ENCODE measurements at regions not wholly inside any gene's neighbourhood (a gene's known extent, or its start where the extent isn't known, plus 50 kb on each side); places are given as distances from the start of the nearest gene placed in this dataset.

GRCh38 chr6:150511313-150511712 is 88.4 kb upstream of the PLEKHG1 start:
- no peak for TF ChIP-seq YY1 (IDR thresholded peaks at IDR 0.05; ENCODE audit: low read depth)
- no peak for TF ChIP-seq USF1 (IDR thresholded peaks at IDR 0.05)
- TF ChIP-seq TCF12 (IDR thresholded peaks at IDR 0.05; ENCODE audit: low read depth), result no peak
- no peak for TF ChIP-seq TEAD4 (IDR thresholded peaks at IDR 0.05)
- no peak for TF ChIP-seq EP300 (IDR thresholded peaks at IDR 0.05; ENCODE audit: borderline replicate concordance)
- no peak for TF ChIP-seq TAF1 (IDR thresholded peaks at IDR 0.05; ENCODE audit: low read depth)
- no peak for TF ChIP-seq ZBTB7A (IDR thresholded peaks at IDR 0.05; ENCODE audit: low read depth)
- TF ChIP-seq NFIC (IDR thresholded peaks at IDR 0.05), result no peak
- no peak for TF ChIP-seq FOXM1 (IDR thresholded peaks at IDR 0.05; ENCODE audit: borderline replicate concordance, low read depth)
- TF ChIP-seq MAX (IDR thresholded peaks at IDR 0.05), result no peak
- TF ChIP-seq CEBPB (IDR thresholded peaks at IDR 0.05), result no peak
- TF ChIP-seq, protein P1, sequence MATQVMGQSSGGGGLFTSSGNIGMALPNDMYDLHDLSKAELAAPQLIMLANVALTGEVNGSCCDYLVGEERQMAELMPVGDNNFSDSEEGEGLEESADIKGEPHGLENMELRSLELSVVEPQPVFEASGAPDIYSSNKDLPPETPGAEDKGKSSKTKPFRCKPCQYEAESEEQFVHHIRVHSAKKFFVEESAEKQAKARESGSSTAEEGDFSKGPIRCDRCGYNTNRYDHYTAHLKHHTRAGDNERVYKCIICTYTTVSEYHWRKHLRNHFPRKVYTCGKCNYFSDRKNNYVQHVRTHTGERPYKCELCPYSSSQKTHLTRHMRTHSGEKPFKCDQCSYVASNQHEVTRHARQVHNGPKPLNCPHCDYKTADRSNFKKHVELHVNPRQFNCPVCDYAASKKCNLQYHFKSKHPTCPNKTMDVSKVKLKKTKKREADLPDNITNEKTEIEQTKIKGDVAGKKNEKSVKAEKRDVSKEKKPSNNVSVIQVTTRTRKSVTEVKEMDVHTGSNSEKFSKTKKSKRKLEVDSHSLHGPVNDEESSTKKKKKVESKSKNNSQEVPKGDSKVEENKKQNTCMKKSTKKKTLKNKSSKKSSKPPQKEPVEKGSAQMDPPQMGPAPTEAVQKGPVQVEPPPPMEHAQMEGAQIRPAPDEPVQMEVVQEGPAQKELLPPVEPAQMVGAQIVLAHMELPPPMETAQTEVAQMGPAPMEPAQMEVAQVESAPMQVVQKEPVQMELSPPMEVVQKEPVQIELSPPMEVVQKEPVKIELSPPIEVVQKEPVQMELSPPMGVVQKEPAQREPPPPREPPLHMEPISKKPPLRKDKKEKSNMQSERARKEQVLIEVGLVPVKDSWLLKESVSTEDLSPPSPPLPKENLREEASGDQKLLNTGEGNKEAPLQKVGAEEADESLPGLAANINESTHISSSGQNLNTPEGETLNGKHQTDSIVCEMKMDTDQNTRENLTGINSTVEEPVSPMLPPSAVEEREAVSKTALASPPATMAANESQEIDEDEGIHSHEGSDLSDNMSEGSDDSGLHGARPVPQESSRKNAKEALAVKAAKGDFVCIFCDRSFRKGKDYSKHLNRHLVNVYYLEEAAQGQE (IDR thresholded peaks at IDR 0.05; ENCODE audit: low read depth), result no peak
- no peak for TF ChIP-seq EGR1 (IDR thresholded peaks at IDR 0.05)
- no peak for TF ChIP-seq RAD21 (IDR thresholded peaks at IDR 0.05; ENCODE audit: low read depth)
- no peak for TF ChIP-seq CREB1 (IDR thresholded peaks at IDR 0.05; ENCODE audit: low read depth)

DNA sequence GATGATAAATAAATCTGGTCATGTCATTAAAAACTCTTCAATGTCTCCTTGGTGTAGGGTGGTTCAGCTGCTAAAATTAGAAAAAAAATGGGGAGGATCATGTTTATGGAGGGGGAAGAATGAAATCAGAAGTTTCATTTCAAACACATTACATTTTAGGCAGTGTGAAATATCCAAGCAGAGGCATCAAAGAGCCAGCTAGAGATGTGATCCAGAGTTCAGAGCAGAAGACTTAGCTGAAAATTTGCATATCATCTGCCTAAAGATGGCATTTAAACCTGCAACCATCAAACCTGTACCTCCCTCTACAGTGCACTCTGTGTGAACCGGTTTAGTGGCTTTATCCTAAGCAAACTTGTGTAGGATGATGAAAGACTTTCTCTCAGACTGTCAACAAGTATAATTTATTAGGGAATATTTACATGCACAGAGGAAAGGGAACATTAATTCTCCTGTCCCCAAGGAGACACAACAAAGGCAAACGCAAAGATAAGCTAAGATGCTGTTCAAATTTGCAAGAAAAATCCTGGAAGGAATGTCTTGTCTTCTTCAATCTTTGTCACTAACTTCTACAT is 84.8 kb upstream of the PLEKHG1 start:
- TF ChIP-seq NFIC (IDR thresholded peaks at IDR 0.05) (no peak), RAD21 (IDR thresholded peaks at IDR 0.05; ENCODE audit: low read depth) (no peak), TEAD4 (IDR thresholded peaks at IDR 0.05) (no peak), EP300 (IDR thresholded peaks at IDR 0.05; ENCODE audit: borderline replicate concordance) (no peak), TCF12 (IDR thresholded peaks at IDR 0.05; ENCODE audit: low read depth) (no peak), YY1 (IDR thresholded peaks at IDR 0.05; ENCODE audit: low read depth) (no peak), EGR1 (IDR thresholded peaks at IDR 0.05) (no peak), USF1 (IDR thresholded peaks at IDR 0.05) (no peak), TAF1 (IDR thresholded peaks at IDR 0.05; ENCODE audit: low read depth) (no peak), CREB1 (IDR thresholded peaks at IDR 0.05; ENCODE audit: low read depth) (no peak), FOXM1 (IDR thresholded peaks at IDR 0.05; ENCODE audit: borderline replicate concordance, low read depth) (no peak), MAX (IDR thresholded peaks at IDR 0.05) (no peak), ZBTB7A (IDR thresholded peaks at IDR 0.05; ENCODE audit: low read depth) (no peak), CEBPB (IDR thresholded peaks at IDR 0.05) (no peak)
- TF ChIP-seq, protein P1 (IDR thresholded peaks at IDR 0.05; ENCODE audit: low read depth), result no peak

DNA sequence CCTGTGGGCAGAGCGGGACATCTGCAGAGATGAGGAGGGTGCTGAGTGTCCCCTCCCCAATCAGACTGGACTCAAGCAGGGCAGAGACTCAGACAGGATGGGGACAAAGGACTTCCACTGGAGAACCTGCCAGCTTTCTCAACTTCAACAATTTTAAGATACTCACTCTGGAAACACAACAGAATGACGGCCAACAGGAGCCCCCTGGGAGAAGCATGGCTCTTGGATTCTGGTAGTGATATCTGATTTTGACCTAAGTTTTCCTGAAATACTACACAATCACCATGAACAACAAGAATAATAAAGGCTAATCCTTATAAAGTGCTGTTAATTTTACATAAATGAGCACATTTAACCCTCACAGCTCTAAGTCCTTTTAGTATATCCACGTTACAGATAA is 83.5 kb upstream of the PLEKHG1 start:
- no peak for TF ChIP-seq CREB1 (IDR thresholded peaks at IDR 0.05; ENCODE audit: low read depth)
- no peak for TF ChIP-seq MAX (IDR thresholded peaks at IDR 0.05)
- TF ChIP-seq USF1 (IDR thresholded peaks at IDR 0.05), result no peak
- TF ChIP-seq FOXM1 (IDR thresholded peaks at IDR 0.05; ENCODE audit: borderline replicate concordance, low read depth), result no peak
- no peak for TF ChIP-seq TEAD4 (IDR thresholded peaks at IDR 0.05)
- no peak for TF ChIP-seq YY1 (IDR thresholded peaks at IDR 0.05; ENCODE audit: low read depth)
- TF ChIP-seq RAD21 (IDR thresholded peaks at IDR 0.05; ENCODE audit: low read depth), result no peak
- TF ChIP-seq, protein P1 (IDR thresholded peaks at IDR 0.05; ENCODE audit: low read depth), result no peak
- no peak for TF ChIP-seq CEBPB (IDR thresholded peaks at IDR 0.05)
- no peak for TF ChIP-seq ZBTB7A (IDR thresholded peaks at IDR 0.05; ENCODE audit: low read depth)
- TF ChIP-seq TAF1 (IDR thresholded peaks at IDR 0.05; ENCODE audit: low read depth), result no peak
- no peak for TF ChIP-seq EP300 (IDR thresholded peaks at IDR 0.05; ENCODE audit: borderline replicate concordance)
- no peak for TF ChIP-seq TCF12 (IDR thresholded peaks at IDR 0.05; ENCODE audit: low read depth)
- TF ChIP-seq EGR1 (IDR thresholded peaks at IDR 0.05), result no peak
- TF ChIP-seq NFIC (IDR thresholded peaks at IDR 0.05), result no peak
